BJ (cell line): ENCODE measurements at regions not wholly inside any gene's neighbourhood (a gene's known extent, or its start where the extent isn't known, plus 50 kb on each side); places are given as distances from the start of the nearest gene placed in this dataset.

Experiments used
- CTCF ChIA-PET: fragments of 350-600 bp; formaldehyde crosslinking; extraction: SDS; loops from one replicate; lab custom pipeline; 2021; ENCODE audit warnings: antibody characterized with exemption, inconsistent platforms; lab: Yijun Ruan, JAX
- POLR2A ChIA-PET: fragments of 300-600 bp; sonication (Branson Sonifier 250); formaldehyde crosslinking; extraction: SDS; loops from one replicate; lab custom pipeline; 2021; ENCODE audit warnings: antibody characterized with exemption; lab: Charles Lee
- DNase-seq: peaks from one replicate; pipeline ENCODE4 v3.0.0-alpha.2; 2011; ENCODE audit warnings: low read depth
- H3K27me3 ChIP-seq: 2 replicates; pipeline ENCODE4 v1.6.0; 2011; ENCODE audit warnings: low read length; ENCODE audit not compliant: control insufficient read depth, insufficient read depth
- H3K36me3 ChIP-seq: 2 replicates; pipeline ENCODE4 v1.5.1; 2011; ENCODE audit warnings: low read length; ENCODE audit not compliant: control insufficient read depth, insufficient read depth
- H3K4me3 ChIP-seq: 2 replicates; pipeline ENCODE4 v1.5.1; 2011; ENCODE audit warnings: low read depth, mild to moderate bottlenecking, control low read depth, low read length
- CTCF ChIP-seq: IDR thresholded peaks from 2 replicates; pipeline ENCODE4 v1.5.1; 2011; ENCODE audit warnings: low read depth, mild to moderate bottlenecking, control low read depth, inconsistent platforms, low read length, moderate library complexity; ENCODE audit not compliant: insufficient read depth

GRCh38 chr12:83656004-83656403 is 969.3 kb downstream of the TMTC2 start:
- DNase-seq: no peak
- POLR2A ChIA-PET: no interaction called here
- H3K4me3 ChIP-seq: no peak overlapping the region
- no peaks in the 10 kb centered on the region for H3K36me3 ChIP-seq
- no peak for TF ChIP-seq CTCF
- H3K27me3 ChIP-seq: no peaks in the 10 kb centered on the region
- CTCF ChIA-PET: no interaction called here

- DNase-seq: no peak
- TF ChIP-seq CTCF: no peak
- H3K4me3 ChIP-seq: no peak overlapping the region
- no peaks in the 10 kb centered on the region for H3K36me3 ChIP-seq
- H3K27me3 ChIP-seq: no peaks in the 10 kb centered on the region
- ChIA-PET POLR2A (no interaction called here), CTCF (no interaction called here)
Measured at GRCh38 chr12:83642205-83642604, 955.5 kb downstream of the TMTC2 start.

GRCh38 chr12:83641789-83642188 is 955.1 kb downstream of the TMTC2 start:
- CTCF ChIA-PET: no interaction called here
- no peaks in the 10 kb centered on the region for H3K27me3 ChIP-seq
- DNase-seq: no peak
- no peak for TF ChIP-seq CTCF
- POLR2A ChIA-PET: no interaction called here
- H3K36me3 ChIP-seq: no peaks in the 10 kb centered on the region
- no peak overlapping the region for H3K4me3 ChIP-seq

GRCh38 chr12:83634726-83635267 is 948.1 kb downstream of the TMTC2 start:
- no peak for DNase-seq
- Histone ChIP-seq H3K4me3 (no peak overlapping the region), H3K36me3 (no peaks in the 10 kb centered on the region), H3K27me3 (no peaks in the 10 kb centered on the region)
- POLR2A ChIA-PET: no interaction called here
- no peak for TF ChIP-seq CTCF
- CTCF ChIA-PET: no interaction called here

GRCh38 chr12:83630526-83630925 is 943.8 kb downstream of the TMTC2 start:
- Histone ChIP-seq H3K4me3 (no peak overlapping the region), H3K36me3 (no peaks in the 10 kb centered on the region), H3K27me3 (no peaks in the 10 kb centered on the region)
- POLR2A ChIA-PET: no interaction called here
- TF ChIP-seq CTCF: no peak
- DNase-seq: no peak
- CTCF ChIA-PET: no interaction called here
